Panc1 (cell line): ENCODE measurements at regions not wholly inside any gene's neighbourhood (a gene's known extent, or its start where the extent isn't known, plus 50 kb on each side); places are given as distances from the start of the nearest gene placed in this dataset.

Source experiments
- CTCF ChIP-seq: fragments of 450-650 bp; IDR thresholded peaks from 2 replicates; pipeline ENCODE4 v1.5.1; 2017; ENCODE audit warnings: mild to moderate bottlenecking
- POLR2AphosphoS5 ChIP-seq: IDR thresholded peaks from 2 replicates; pipeline ENCODE4 v1.6.1; 2012; ENCODE audit warnings: mild to moderate bottlenecking, low read depth, low read length, moderate library complexity
- REST ChIP-seq, 2 experiments: IDR thresholded peaks; 2 replicates each; pipeline ENCODE4 v1.6.1; 2011 to 2012; ENCODE audit warnings: low read depth in 2 of 2, control low read depth in 1 of 2, low read length in 1 of 2, mild to moderate bottlenecking in 1 of 2, moderate library complexity in 1 of 2; ENCODE audit not compliant: insufficient read depth in 1 of 2
- SIN3A ChIP-seq: IDR thresholded peaks from 2 replicates; pipeline ENCODE4 v1.6.1; 2012; ENCODE audit warnings: low read depth, mild to moderate bottlenecking, low read length, moderate library complexity, borderline replicate concordance; ENCODE audit not compliant: insufficient read depth
- TCF7L2 ChIP-seq: IDR thresholded peaks from 2 replicates; pipeline ENCODE4 v1.6.1; 2011; ENCODE audit warnings: mild to moderate bottlenecking, low read depth, low read length, inconsistent platforms

- TF ChIP-seq CTCF (no peak), REST (IDR thresholded peaks at IDR 0.05; ENCODE audit: insufficient read depth in 1 of 2, low read depth in 2 of 2, low read length in 1 of 2) (no peak), POLR2AphosphoS5 (no peak), SIN3A (no peak), TCF7L2 (no peak)
Measured at GRCh38 chr13:79987761-79988160, 353.2 kb downstream of the SPRY2 start.
